DMS53 treated with DMSO at 0.1 percent for 48 hours (cell line): ENCODE measurements at regions not wholly inside any gene's neighbourhood (a gene's known extent, or its start where the extent isn't known, plus 50 kb on each side); places are given as distances from the start of the nearest gene placed in this dataset.

Experiments used
- DNase-seq: peaks from one replicate; lab custom pipeline; 2025; ENCODE audit not compliant: unreplicated experiment; lab: John Stamatoyannopoulos, UW

DNA sequence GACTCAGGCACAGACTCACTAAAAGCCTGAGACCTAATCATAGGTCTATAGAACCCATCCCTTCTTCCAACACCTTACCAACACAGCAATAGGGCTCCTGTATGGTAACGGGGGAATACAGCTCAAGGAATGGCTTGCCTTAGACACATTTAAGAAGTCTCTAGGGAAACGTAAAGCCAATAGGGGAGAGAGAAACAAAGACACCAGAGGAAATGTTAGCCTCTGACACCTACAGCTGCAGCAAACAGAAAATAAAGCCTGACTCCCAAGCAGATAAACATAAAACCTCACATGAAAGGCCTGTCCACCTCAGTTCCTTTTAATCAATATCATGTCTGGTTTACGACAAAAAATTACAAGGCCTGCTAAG is 51.1 kb upstream of the NCOA1 start:
- no peak for DNase-seq

DNA sequence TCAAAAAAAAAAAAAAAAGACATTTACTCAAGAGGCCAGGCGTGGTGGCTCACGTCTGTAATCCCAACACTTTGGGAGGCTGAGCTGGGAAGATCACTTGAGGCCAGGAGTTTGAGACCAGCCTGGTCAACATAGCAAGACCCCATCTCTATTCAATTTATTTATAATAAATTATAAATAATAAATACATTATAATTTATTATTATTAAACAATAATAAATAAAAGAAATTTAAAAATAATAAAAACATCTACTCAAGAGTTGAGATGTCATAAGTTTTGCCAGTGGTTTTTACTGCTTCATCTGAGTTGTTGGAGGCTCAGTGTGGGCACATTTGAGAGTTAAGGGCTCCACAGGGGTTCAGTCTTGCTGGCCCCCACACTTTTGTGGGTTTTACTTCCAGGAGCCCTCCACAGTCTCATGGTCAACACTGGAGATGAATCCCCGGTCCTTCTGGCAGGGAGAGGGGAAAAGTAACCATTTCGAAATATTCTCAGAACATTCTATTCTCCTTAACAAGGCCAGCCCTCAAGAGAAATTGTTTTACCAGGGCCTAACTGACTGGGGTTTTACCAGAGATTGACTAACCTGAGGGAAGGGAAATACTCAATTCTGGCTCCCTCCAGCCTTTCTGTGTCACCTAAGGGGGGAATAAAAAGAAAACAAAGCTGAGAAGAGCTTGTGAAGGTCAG is 51.6 kb upstream of the NCOA1 start:
- no peak for DNase-seq

- no peak for DNase-seq
Observed at GRCh38 chr2:24438106-24438505, 52.9 kb upstream of the NCOA1 start.

GRCh38 chr2:24435391-24436316 is 55.4 kb upstream of the NCOA1 start:
- DNase-seq: no peak

- no peak for DNase-seq
Observed at GRCh38 chr2:24434541-24434940, 56.5 kb upstream of the NCOA1 start.

DNA sequence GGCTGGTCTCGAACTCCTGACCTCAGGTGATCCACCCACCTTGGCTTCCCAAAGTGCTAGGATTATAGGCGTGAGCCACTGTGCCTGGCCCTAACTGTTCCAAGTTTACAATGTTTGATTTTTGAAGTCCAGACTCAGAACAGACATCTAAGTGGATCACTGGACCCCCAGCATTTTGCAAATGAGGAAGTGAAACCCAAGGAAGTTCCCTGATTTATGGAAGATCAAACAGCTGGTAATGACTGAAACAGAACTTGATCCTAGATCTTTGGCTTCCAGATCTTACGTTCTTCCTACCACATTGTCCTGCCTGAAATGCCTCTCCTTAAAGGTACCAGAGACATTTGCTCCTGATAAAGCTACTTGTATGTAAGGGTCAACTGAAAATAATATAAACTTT is 58.3 kb upstream of the NCOA1 start:
- no peak for DNase-seq

DNA sequence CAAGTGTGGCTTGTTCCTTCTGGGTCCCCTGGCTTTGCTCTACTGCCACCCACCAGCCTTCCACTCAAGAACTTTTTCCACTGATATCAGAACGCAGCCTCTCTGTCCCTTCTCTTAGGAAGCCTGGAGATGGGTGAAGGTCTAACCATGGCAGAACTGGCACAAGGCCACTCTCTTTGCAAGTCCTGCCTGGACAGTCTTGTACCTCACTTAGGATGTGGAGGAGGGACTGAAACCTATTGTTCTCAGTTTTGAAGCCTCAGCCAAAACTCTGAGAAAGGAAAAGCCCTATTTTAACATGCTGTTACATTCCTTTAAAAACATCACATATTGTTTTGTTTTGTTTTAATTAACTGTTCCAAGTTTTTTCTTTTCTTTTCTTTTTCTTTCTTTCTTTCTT is 58.9 kb upstream of the NCOA1 start:
- DNase-seq: no peak

DNA sequence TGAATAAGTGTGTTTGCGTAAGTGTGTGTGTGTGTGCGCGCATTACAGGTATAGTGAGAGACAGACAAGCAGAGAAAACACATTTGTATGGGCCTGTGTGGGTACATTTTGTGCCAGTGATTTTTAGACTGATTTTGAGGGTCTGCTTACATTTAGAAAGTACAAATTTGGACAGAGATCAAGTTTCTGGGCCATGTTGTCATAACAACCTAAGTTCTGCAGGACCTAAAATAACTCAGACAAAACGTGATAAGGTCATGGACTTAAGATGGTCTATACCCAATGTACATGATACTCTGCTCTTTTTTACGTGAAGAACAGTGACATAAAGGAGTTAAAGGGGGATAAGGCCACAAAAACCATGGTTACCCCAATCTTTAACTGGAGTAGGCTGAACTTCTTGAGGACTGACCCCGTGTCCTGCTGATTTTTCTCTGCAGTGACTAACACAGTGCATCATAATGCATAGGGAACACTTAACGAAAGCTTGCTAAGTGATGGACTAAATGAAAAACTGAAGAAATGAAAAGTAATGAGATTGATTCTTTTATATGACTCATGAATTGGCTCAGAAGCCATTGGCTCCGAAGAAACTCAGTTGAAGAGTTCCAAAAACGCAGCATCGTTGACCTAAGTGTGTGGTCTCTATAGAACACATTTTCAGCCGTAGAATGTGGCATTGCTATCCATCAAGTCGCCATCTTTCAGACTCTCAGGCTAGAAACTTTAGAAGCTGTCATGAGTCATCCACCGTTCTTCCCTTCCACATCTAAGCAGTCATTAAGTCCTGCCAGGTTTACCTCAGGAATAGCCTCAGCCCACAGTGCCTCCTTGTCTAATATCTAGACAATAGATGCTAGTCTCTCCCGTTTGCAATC is 61.6 kb upstream of the NCOA1 start:
- no peak for DNase-seq

GRCh38 chr2:24424387-24424786 is 64.1 kb upstream of the ITSN2 start:
- no peak for DNase-seq

GRCh38 chr2:24423095-24423494 is 62.8 kb upstream of the ITSN2 start:
- no peak for DNase-seq

GRCh38 chr2:24421668-24422067 is 61.3 kb upstream of the ITSN2 start:
- peak; percentile 29 for DNase-seq

DNA sequence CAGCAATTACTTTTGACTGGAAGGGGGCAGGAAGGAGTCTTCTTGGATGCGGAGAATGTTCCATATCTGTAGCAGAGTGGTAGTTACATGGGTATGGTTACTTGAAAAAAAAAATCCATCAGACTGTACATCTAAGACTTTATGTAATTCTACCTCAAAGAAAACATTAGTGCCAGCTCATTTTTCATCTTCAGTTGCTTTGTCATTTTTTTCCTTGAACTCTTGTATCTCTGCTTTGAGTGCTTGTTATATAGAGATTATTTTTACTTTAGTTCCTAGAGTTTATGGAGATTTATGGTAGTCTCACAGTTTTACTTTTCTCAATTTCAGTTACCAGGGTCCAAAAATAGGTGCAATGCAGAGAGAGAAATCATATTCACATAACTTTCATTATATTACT is 60.0 kb upstream of the ITSN2 start:
- no peak for DNase-seq

DNA sequence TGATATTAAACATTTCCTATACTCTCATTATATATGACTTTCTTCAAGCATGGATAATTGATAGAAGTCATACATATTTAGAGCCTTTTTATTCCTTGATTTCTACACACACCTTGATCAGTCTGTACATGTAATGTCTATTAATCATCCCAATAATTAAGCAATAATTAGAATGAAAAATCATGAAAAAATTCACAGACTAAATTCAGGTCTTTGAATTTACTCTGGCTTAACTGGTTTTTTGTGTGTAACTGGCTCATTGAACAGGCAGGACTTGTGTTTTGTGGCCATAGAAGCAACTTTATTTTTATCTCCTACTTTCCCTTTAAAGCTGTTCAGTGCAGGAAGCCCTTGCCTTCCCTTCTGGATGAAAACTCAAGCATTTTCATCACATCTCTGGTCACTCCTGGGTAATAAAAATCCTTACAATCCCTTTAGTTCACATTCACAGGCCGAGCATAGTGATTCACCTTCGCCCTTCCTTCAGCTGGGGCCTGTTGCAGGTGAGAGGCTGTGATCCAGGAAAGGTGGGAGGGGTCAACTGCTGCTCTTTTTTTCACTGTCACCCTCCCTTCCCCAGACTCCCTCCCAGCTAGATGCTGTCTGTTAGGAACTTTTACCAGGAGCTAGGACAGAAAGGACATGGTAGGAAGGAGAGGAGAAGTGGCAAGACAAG is 58.0 kb upstream of the ITSN2 start:
- no peak for DNase-seq

- no peak for DNase-seq
Observed at GRCh38 chr2:24412812-24413211, 52.5 kb upstream of the ITSN2 start.

DNA sequence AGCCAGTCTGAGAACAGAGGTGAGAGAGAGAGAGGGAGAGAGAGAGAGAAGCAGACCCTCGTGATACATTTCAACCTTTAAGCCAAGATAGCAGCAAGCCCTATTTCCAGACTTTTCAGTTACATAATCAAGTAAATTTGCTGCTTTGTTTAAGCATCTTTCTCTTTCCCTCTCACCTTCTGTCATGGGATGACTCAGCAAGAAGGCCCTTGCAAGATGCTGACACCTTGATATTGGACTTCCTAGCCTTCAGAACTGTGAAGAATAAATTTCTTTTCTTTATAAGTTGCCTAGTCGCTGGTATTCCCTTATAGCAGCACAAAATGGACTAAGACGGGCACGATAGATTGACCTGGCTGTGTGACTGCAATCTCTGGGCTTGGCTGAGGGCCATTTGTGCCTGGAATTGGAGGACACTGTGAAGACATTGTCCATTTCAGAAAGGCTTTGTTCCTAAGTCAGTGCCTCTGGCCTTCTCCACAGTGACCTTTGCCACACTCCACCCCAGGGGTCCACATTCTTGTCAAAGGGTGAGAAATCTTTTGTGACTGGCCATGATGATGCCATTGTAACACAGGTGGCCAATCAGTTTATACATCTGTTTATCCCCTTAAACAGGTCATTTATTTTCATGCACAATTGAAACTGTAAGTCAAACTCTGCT is 51.3 kb upstream of the ITSN2 start:
- DNase-seq: no peak

- no peak for DNase-seq
Observed at GRCh38 chr2:24410976-24411375, 50.6 kb upstream of the ITSN2 start.

DNA sequence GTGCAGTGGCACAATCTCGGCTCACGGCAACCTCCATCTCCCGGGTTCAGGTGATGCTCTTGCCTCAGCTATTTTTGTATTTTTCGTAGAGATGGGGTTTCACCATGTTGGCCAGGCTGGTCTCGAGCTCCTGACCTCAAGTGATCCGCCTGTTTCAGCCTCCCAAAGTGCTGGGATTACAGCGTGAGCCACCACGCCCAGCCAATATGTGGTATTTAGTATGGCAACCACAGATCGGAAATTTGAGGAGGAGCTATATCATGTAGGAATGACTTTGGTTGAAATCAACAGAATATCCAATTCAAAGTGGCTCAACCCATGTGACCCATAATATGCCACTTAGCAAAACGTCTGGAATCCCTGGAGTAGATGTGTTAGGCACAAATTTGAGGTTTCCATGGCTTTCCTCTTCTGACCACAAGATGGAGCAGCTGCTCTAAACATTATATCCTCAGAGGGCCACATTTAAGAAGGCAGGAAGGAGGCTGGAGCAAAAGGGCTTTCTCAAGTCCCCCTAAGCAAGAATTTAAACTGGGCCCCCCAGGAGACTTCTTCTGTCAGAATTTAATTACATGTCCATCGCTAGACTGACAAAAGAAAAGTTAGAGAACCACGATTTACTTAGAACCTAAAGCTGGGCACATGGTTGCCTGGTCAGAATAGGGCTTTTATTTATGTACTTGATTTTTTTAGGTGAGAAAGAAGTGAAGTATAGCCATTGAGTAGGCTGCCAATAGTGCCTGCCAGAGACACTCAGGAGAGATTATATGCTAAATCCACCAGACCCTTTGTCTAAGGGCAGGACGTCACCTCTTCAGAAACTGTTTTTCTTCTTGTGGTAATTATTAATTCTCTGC is 49.6 kb upstream of the ITSN2 start:
- peak; percentile 46 for DNase-seq
